Endothelial cell of umbilical vein (primary cell): ENCODE measurements at regions not wholly inside any gene's neighbourhood (a gene's known extent, or its start where the extent isn't known, plus 50 kb on each side); places are given as distances from the start of the nearest gene placed in this dataset.

Experiments used
- BruUV-seq: library from RNA; stranded (reverse); fragments of 400-500 nt; replicated peaks from 2 replicates; lab custom pipeline; 2021; lab: Mats Ljungman, UMichigan
- CTCF ChIA-PET: fragments of 300-600, 350-600 bp; sonication (Branson Sonifier 250); formaldehyde crosslinking; loops from one replicate; lab custom pipeline; 2021; ENCODE audit warnings: antibody characterized with exemption, inconsistent platforms; lab: Charles Lee
- POLR2A ChIA-PET: fragments of 300-600, 350-600 bp; sonication (Branson Sonifier 250); formaldehyde crosslinking; loops from one replicate; lab custom pipeline; 2021; ENCODE audit warnings: antibody characterized with exemption, inconsistent platforms; lab: Charles Lee
- DNase-seq: peaks from one replicate; pipeline ENCODE4 v3.0.0-alpha.2; 2011; ENCODE audit warnings: low read depth, low spot score
- FAIRE-seq: peaks from 2 replicates; lab custom pipeline; 2011; peaks lifted over from hg19 to GRCh38; lab: Jason Lieb, UNC
- H2AFZ ChIP-seq: 2 replicates; pipeline ENCODE4 v1.6.0; 2012; ENCODE audit warnings: low read depth, low read length, control low read depth, inconsistent platforms
- H3K27ac ChIP-seq: 2 replicates; pipeline ENCODE4 v1.5.1; 2011; ENCODE audit warnings: low read depth, mild to moderate bottlenecking, control low read depth, low read length, moderate library complexity; ENCODE audit not compliant: insufficient read depth
- H3K27me3 ChIP-seq, 2 experiments: 2 replicates each; pipeline versions ENCODE4 v1.6.0 to v1.6.1; 2011; ENCODE audit warnings: low read length in 2 of 2, mixed read lengths in 1 of 2; ENCODE audit not compliant: control insufficient read depth in 2 of 2, insufficient read depth in 2 of 2
- H3K36me3 ChIP-seq, 2 experiments: 2 replicates in 1 of 2; 3 replicates in 1 of 2; pipeline ENCODE4 v1.5.1; 2011; ENCODE audit warnings: low read length in 2 of 2, mild to moderate bottlenecking in 1 of 2, moderate library complexity in 1 of 2; ENCODE audit not compliant: control insufficient read depth in 2 of 2, insufficient read depth in 2 of 2; ENCODE audit errors: extremely low read depth in 1 of 2
- H3K4me1 ChIP-seq: 3 replicates; pipeline ENCODE4 v1.5.1; 2011; ENCODE audit warnings: mild to moderate bottlenecking, low read length; ENCODE audit not compliant: control insufficient read depth, insufficient read depth; ENCODE audit errors: extremely low read depth
- H3K4me2 ChIP-seq: 2 replicates; pipeline ENCODE4 v1.6.1; 2011; ENCODE audit warnings: low read length, control low read depth, mixed read lengths; ENCODE audit not compliant: insufficient read depth
- H3K4me3 ChIP-seq, 3 experiments: fragments of 200-600 bp in 1 of 3; sonication (generic), shearing (Covaris generic) in 1 of 3; replicated peaks in 1 of 3; 2 replicates each; pipeline ENCODE4 v1.5.1; 2011 to 2016; ENCODE audit warnings: control low read depth in 3 of 3, low read length in 3 of 3, mild to moderate bottlenecking in 2 of 3, inconsistent platforms in 1 of 3, low read depth in 1 of 3, moderate library complexity in 1 of 3; ENCODE audit not compliant: insufficient read depth in 1 of 3
- H3K79me2 ChIP-seq: 2 replicates; pipeline ENCODE4 v1.6.0; 2012; ENCODE audit warnings: low read length, inconsistent platforms; ENCODE audit not compliant: control insufficient read depth, insufficient read depth
- H3K9ac ChIP-seq: replicated peaks from 2 replicates; pipeline ENCODE3; 2011; ENCODE audit warnings: low read length, control low read depth; ENCODE audit not compliant: insufficient read depth; ENCODE audit errors: extremely low read depth
- H3K9me1 ChIP-seq: replicated peaks from 3 replicates; pipeline ENCODE4 v1.6.0; 2011; ENCODE audit warnings: mild to moderate bottlenecking, low read length; ENCODE audit not compliant: control insufficient read depth, insufficient read depth; ENCODE audit errors: extremely low read depth
- H3K9me3 ChIP-seq: replicated peaks from 2 replicates; pipeline ENCODE4 v1.5.1; 2012; ENCODE audit warnings: low read length, inconsistent platforms; ENCODE audit not compliant: control insufficient read depth, insufficient read depth
- H4K20me1 ChIP-seq: replicated peaks from 2 replicates; pipeline ENCODE3; 2011; ENCODE audit warnings: mild to moderate bottlenecking, low read length; ENCODE audit not compliant: control insufficient read depth, insufficient read depth; ENCODE audit errors: extremely low read depth
- CTCF ChIP-seq, 2 donors: IDR thresholded peaks; 1 replicate in 1 of 2; 2 replicates in 1 of 2; pipeline ENCODE4 v1.5.1; 2011; ENCODE audit warnings: low read length in 2 of 2, mild to moderate bottlenecking in 2 of 2, moderate library complexity in 2 of 2, control low read depth in 1 of 2, inconsistent platforms in 1 of 2, low read depth in 1 of 2; ENCODE audit not compliant: insufficient read depth in 1 of 2; ENCODE audit errors: extremely low read depth in 1 of 2
- EZH2 ChIP-seq: IDR thresholded peaks from 2 replicates; pipeline ENCODE4 v1.6.1; 2012; ENCODE audit warnings: borderline replicate concordance, low read depth, mild to moderate bottlenecking, moderate library complexity, low read length, inconsistent platforms; ENCODE audit not compliant: severe bottlenecking
- GATA2 ChIP-seq: IDR thresholded peaks from 2 replicates; pipeline ENCODE4 v1.7.0; 2011; ENCODE audit warnings: low read depth, mild to moderate bottlenecking, moderate library complexity, mixed read lengths, low read length; ENCODE audit not compliant: insufficient read length, insufficient read depth
- JUN ChIP-seq: IDR thresholded peaks from 2 replicates; pipeline ENCODE4 v1.6.1; 2011; ENCODE audit warnings: borderline replicate concordance, low read depth; ENCODE audit not compliant: insufficient read length, insufficient read depth
- MAX ChIP-seq: IDR thresholded peaks from 2 replicates; pipeline ENCODE4 v1.6.1; 2011; ENCODE audit not compliant: insufficient read depth, insufficient read length
- MYC ChIP-seq: IDR thresholded peaks from one replicate; pipeline ENCODE4 v1.6.1; 2011; ENCODE audit warnings: mild to moderate bottlenecking, low read depth, low read length
- dilution Hi-C: fragments of 300-500 bp; cut with MboI; formaldehyde crosslinking; loops from one replicate; pipeline ENCODE4 v1.15.0; 2019; ENCODE audit warnings: low sequenced_read_pairs; ENCODE audit not compliant: extremely low pct_ligation_motif_present
- intact Hi-C: fragments of 100-400 bp; cut with micrococcal nuclease; formaldehyde crosslinking; loops from one replicate; pipeline ENCODE4 v1.10.0; 2022

DNA sequence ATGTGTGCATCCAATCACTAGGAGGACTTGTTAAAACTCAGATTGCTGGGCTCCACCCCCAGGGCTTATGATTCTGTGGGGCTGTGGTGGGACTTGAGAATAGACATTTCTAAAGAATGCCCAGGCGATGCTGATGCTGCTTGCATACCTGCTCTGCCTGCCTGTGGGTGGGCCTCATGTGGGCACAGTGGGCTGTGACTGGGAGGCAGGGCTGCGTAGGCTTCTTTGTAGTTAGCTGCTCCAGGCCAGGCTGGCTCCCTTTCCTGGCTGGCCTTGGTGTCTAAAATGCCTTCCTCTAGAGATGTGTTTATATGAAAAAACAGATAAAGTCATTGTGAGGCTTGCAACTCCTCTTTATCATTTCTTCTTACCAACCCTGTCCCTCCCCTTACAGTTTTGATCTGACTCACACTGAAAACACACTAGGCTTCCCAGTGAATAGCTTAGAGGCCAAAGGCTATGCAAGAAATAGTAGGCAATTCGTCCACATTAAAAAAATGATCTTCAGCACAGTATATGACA lies 495.5 kb upstream of the MAP3K7 start:
- no peak for DNase-seq
- Histone ChIP-seq H3K4me2 (no peak overlapping the region), H3K9me3 (no peaks in the 10 kb centered on the region), H3K9me1 (no peaks in the 10 kb centered on the region), H3K27ac (no peak overlapping the region), H4K20me1 (no peaks in the 10 kb centered on the region), H3K79me2 (no peaks in the 10 kb centered on the region), H3K4me1 (no peaks in the 10 kb centered on the region), H3K4me3 (no peak overlapping the region), H3K27me3 (no peaks in the 10 kb centered on the region), H3K36me3 (no peaks in the 10 kb centered on the region), H3K9ac (no peak overlapping the region), H2AFZ (no peak overlapping the region)
- FAIRE-seq = no peak
- ChIA-PET CTCF (interaction anchor here (0.7 to 3.9 kb wide), 17 partner anchors 8 to 1935 kb away, joined by 3 to 26 read pairs (median 4); no protein-coding TSS in a partner anchor), POLR2A (no interaction called here)
- dilution Hi-C loops (no loop called here), intact Hi-C loops (loop anchor here (5.0 kb wide), 2 partner anchors 450 to 1040 kb away; no protein-coding TSS in a partner anchor)
- no TSS peak for BruUV-seq
- TF ChIP-seq GATA2 (no peak), JUN (no peak), MAX (no peak), MYC (no peak)

GRCh38 chr6:91081452-91082067 lies 494.7 kb upstream of the MAP3K7 start:
- BruUV-seq = no TSS peak
- DNase-seq = peak; percentile 52
- Histone ChIP-seq H3K9me3 (no peaks in the 10 kb centered on the region), H2AFZ (no peak overlapping the region), H4K20me1 (no peaks in the 10 kb centered on the region), H3K9ac (no peak overlapping the region), H3K79me2 (no peaks in the 10 kb centered on the region), H3K4me3 (no peak overlapping the region), H3K4me1 (no peaks in the 10 kb centered on the region), H3K36me3 (no peaks in the 10 kb centered on the region), H3K4me2 (no peak overlapping the region), H3K27me3 (no peaks in the 10 kb centered on the region), H3K27ac (no peak overlapping the region), H3K9me1 (no peaks in the 10 kb centered on the region)
- ChIA-PET POLR2A (no interaction called here), CTCF (interaction anchor here (0.7 to 3.9 kb wide), 24 partner anchors 9 to 1936 kb away, joined by 3 to 26 read pairs (median 4); no protein-coding TSS in a partner anchor)
- FAIRE-seq = peak; percentile 77
- intact Hi-C loops (loop anchor here (1.0 to 5.0 kb wide), 4 partner anchors 140 to 1563 kb away; no protein-coding TSS in a partner anchor), dilution Hi-C loops (no loop called here)
- no peak for TF ChIP-seq MYC
- TF ChIP-seq CTCF (IDR thresholded peaks at IDR 0.05; ENCODE audit: extremely low read depth in 1 of 2, insufficient read depth in 1 of 2, low read depth in 1 of 2, low read length in 2 of 2) = peak; percentile 39 to 47
- TF ChIP-seq GATA2 = no peak
- no peak for TF ChIP-seq EZH2
